Neural cell (in vitro differentiated cells): ENCODE measurements at regions not wholly inside any gene's neighbourhood (a gene's known extent, or its start where the extent isn't known, plus 50 kb on each side); places are given as distances from the start of the nearest gene placed in this dataset.

Experiments
- H2AFZ ChIP-seq: fragments of 200-600, 300-800 bp; sonication (generic), shearing (Covaris generic); 2 replicates; pipeline ENCODE4 v1.6.0; 2014; ENCODE audit warnings: low read depth, mild to moderate bottlenecking, antibody characterized with exemption, low read length, moderate library complexity
- H3F3A ChIP-seq: fragments of 200-600 bp; shearing (Covaris generic); 2 replicates; pipeline ENCODE4 v1.6.1; 2016; ENCODE audit warnings: mild to moderate bottlenecking, moderate library complexity, mixed read lengths, antibody characterized with exemption, low read length; ENCODE audit not compliant: insufficient read depth, poor library complexity, severe bottlenecking
- H3K27ac ChIP-seq: fragments of 200-600, 300-800 bp; sonication (generic), shearing (Covaris generic); 2 replicates; pipeline ENCODE4 v1.5.1; 2014; ENCODE audit warnings: mild to moderate bottlenecking, low read length, moderate library complexity
- H3K27me3 ChIP-seq: fragments of 300-800, 200-600 bp; sonication (generic), shearing (Covaris generic); 2 replicates; pipeline ENCODE4 v1.6.0; 2014; ENCODE audit warnings: mild to moderate bottlenecking, low read depth, low read length, moderate library complexity; ENCODE audit not compliant: insufficient read depth
- H3K36me3 ChIP-seq: fragments of 300-800, 200-600 bp; sonication (generic), shearing (Covaris generic); 2 replicates; pipeline ENCODE4 v1.5.1; 2014; ENCODE audit warnings: mild to moderate bottlenecking, antibody characterized with exemption, low read length, moderate library complexity; ENCODE audit not compliant: insufficient read depth
- H3K4me2 ChIP-seq: fragments of 300-800, 200-600 bp; sonication (generic), shearing (Covaris generic); 2 replicates; pipeline ENCODE4 v1.6.0; 2014; ENCODE audit warnings: mild to moderate bottlenecking, low read length
- H3K4me3 ChIP-seq: fragments of 300-800, 200-600 bp; sonication (generic), shearing (Covaris generic); 2 replicates; pipeline ENCODE4 v1.5.1; 2014; ENCODE audit warnings: mild to moderate bottlenecking, low read length, moderate library complexity
- H3K79me2 ChIP-seq: fragments of 200-600 bp; shearing (Covaris generic); replicated peaks from 2 replicates; pipeline ENCODE4 v1.6.0; 2014; ENCODE audit warnings: mild to moderate bottlenecking, low read length, moderate library complexity; ENCODE audit not compliant: insufficient read depth
- H3K9ac ChIP-seq: fragments of 300-800, 200-600 bp; sonication (generic), shearing (Covaris generic); 2 replicates; pipeline ENCODE4 v1.6.1; 2016; ENCODE audit warnings: mild to moderate bottlenecking, low read length, mixed read lengths
- H3K9me2 ChIP-seq: fragments of 200-600 bp; shearing (Covaris generic); 2 replicates; pipeline ENCODE4 v1.6.1; 2016; ENCODE audit warnings: mild to moderate bottlenecking, low read length, mixed read lengths; ENCODE audit not compliant: insufficient read depth
- H3K9me3 ChIP-seq: fragments of 200-600, 300-800 bp; sonication (generic), shearing (Covaris generic); 2 replicates; pipeline ENCODE4 v1.6.1; 2016; ENCODE audit warnings: mild to moderate bottlenecking, mixed run types, low read length, moderate library complexity, mixed read lengths
- H4K20me1 ChIP-seq: fragments of 200-600 bp; shearing (Covaris generic); 2 replicates; pipeline ENCODE4 v1.6.1; 2016; ENCODE audit warnings: mild to moderate bottlenecking, mixed run types; ENCODE audit not compliant: insufficient read depth
- EP300 ChIP-seq: fragments of 450-650 bp; conservative IDR thresholded peaks from 2 replicates; pipeline ENCODE4 v1.6.1; 2014; ENCODE audit warnings: antibody characterized with exemption, mild to moderate bottlenecking, moderate library complexity; ENCODE audit not compliant: poor library complexity, severe bottlenecking
- EZH2 ChIP-seq: fragments of 200-600, 300-800 bp; shearing (Covaris generic), sonication (generic); IDR thresholded peaks from 2 replicates; pipeline ENCODE4 v1.6.1; 2014; ENCODE audit warnings: antibody characterized with exemption, low read length, borderline replicate concordance, mild to moderate bottlenecking; ENCODE audit not compliant: insufficient read depth, poor library complexity, severe bottlenecking
- MXI1 ChIP-seq: fragments of 450-650 bp; conservative IDR thresholded peaks from 2 replicates; pipeline ENCODE4 v1.6.1; 2014; ENCODE audit warnings: antibody characterized with exemption, mild to moderate bottlenecking; ENCODE audit not compliant: poor library complexity, severe bottlenecking
- POLR2AphosphoS5 ChIP-seq: IDR thresholded peaks from 2 replicates; pipeline ENCODE4 v1.6.1; 2012
- RAD21 ChIP-seq: fragments of 450-650 bp; conservative IDR thresholded peaks from 2 replicates; pipeline ENCODE4 v1.6.1; 2014; ENCODE audit warnings: antibody characterized with exemption, mild to moderate bottlenecking, moderate library complexity
- SMC3 ChIP-seq: fragments of 450-650 bp; conservative IDR thresholded peaks from 2 replicates; pipeline ENCODE4 v1.6.1; 2014; ENCODE audit warnings: antibody characterized with exemption, mild to moderate bottlenecking, moderate library complexity; ENCODE audit not compliant: poor library complexity
- TAF1 ChIP-seq: IDR thresholded peaks from 2 replicates; pipeline ENCODE4 v1.6.1; 2012; ENCODE audit warnings: low read depth
- TF ChIP-seq, protein P1 (sequence below): IDR thresholded peaks from 2 replicates; pipeline ENCODE4 v1.6.1; 2012; ENCODE audit warnings: borderline replicate concordance
- TF ChIP-seq, protein P2 (sequence below): fragments of 450-650 bp; IDR thresholded peaks from 2 replicates; pipeline ENCODE4 v1.5.1; 2014; ENCODE audit warnings: antibody characterized with exemption, mild to moderate bottlenecking, moderate library complexity; ENCODE audit not compliant: poor library complexity, severe bottlenecking

DNA sequence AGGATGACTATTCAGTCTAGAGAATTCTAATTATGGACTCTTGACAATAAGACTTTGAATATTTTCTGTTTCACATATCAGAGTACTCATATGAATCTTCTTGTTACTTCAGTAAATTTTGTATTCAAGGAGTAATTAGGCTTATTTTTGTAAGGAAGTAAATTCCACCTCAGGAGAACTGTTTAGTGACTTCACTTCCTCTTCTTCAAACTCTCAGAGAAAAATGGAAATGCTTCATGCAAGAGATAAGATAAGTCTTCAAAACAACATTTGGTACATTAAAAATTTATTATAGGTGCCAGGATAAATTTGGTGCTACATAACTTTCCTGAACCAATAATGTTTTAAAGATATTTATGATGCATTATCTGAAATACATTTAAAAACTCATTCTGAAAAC lies 1421.9 kb downstream of the PCDH7 start:
- Histone ChIP-seq H3K79me2 (no peaks in the 10 kb centered on the region), H3K9ac (no peak overlapping the region), H2AFZ (no peak overlapping the region), H3K36me3 (no peaks in the 10 kb centered on the region), H3K9me3 (no peaks in the 10 kb centered on the region), H4K20me1 (no peaks in the 10 kb centered on the region), H3K27ac (no peak overlapping the region), H3K4me3 (no peak overlapping the region), H3K27me3 (no peaks in the 10 kb centered on the region), H3K9me2 (no peaks in the 10 kb centered on the region), H3F3A (no peaks in the 10 kb centered on the region), H3K4me2 (no peak overlapping the region)
- TF ChIP-seq MXI1: no peak

DNA sequence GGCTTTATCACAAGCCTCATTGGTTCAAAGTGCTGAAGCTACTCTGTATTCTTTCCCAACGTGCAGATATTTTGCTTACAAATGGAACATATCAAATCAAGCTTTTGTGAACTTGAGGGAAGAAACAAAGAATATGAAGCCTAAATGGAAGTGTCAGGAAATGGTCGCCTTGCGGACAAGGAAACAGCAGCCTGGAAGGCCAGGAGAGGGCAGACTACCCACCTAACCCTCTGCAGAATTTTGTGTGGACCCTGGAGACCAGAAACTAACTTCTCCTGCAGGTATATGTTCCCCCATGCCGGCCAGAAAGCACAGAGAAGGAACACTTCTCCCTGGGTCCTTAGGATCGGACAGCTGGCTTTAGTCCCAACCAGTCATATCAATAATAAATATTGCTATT lies 1425.8 kb downstream of the PCDH7 start:
- H2AFZ ChIP-seq: no peak overlapping the region
- no peak overlapping the region for H3K9ac ChIP-seq
- H3K9me2 ChIP-seq: no peaks in the 10 kb centered on the region
- H3K27ac ChIP-seq: no peak overlapping the region
- H3K4me3 ChIP-seq: no peak overlapping the region
- H4K20me1 ChIP-seq: no peaks in the 10 kb centered on the region
- no peaks in the 10 kb centered on the region for H3K79me2 ChIP-seq
- no peaks in the 10 kb centered on the region for H3F3A ChIP-seq
- H3K9me3 ChIP-seq: no peaks in the 10 kb centered on the region
- TF ChIP-seq EP300 (no peak), POLR2AphosphoS5 (no peak), EZH2 (no peak), SMC3 (no peak), RAD21 (no peak), TAF1 (no peak), MXI1 (no peak)
- TF ChIP-seq, protein P1, sequence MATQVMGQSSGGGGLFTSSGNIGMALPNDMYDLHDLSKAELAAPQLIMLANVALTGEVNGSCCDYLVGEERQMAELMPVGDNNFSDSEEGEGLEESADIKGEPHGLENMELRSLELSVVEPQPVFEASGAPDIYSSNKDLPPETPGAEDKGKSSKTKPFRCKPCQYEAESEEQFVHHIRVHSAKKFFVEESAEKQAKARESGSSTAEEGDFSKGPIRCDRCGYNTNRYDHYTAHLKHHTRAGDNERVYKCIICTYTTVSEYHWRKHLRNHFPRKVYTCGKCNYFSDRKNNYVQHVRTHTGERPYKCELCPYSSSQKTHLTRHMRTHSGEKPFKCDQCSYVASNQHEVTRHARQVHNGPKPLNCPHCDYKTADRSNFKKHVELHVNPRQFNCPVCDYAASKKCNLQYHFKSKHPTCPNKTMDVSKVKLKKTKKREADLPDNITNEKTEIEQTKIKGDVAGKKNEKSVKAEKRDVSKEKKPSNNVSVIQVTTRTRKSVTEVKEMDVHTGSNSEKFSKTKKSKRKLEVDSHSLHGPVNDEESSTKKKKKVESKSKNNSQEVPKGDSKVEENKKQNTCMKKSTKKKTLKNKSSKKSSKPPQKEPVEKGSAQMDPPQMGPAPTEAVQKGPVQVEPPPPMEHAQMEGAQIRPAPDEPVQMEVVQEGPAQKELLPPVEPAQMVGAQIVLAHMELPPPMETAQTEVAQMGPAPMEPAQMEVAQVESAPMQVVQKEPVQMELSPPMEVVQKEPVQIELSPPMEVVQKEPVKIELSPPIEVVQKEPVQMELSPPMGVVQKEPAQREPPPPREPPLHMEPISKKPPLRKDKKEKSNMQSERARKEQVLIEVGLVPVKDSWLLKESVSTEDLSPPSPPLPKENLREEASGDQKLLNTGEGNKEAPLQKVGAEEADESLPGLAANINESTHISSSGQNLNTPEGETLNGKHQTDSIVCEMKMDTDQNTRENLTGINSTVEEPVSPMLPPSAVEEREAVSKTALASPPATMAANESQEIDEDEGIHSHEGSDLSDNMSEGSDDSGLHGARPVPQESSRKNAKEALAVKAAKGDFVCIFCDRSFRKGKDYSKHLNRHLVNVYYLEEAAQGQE: no peak
- TF ChIP-seq, protein P2, sequence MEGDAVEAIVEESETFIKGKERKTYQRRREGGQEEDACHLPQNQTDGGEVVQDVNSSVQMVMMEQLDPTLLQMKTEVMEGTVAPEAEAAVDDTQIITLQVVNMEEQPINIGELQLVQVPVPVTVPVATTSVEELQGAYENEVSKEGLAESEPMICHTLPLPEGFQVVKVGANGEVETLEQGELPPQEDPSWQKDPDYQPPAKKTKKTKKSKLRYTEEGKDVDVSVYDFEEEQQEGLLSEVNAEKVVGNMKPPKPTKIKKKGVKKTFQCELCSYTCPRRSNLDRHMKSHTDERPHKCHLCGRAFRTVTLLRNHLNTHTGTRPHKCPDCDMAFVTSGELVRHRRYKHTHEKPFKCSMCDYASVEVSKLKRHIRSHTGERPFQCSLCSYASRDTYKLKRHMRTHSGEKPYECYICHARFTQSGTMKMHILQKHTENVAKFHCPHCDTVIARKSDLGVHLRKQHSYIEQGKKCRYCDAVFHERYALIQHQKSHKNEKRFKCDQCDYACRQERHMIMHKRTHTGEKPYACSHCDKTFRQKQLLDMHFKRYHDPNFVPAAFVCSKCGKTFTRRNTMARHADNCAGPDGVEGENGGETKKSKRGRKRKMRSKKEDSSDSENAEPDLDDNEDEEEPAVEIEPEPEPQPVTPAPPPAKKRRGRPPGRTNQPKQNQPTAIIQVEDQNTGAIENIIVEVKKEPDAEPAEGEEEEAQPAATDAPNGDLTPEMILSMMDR: no peak
- no peaks in the 10 kb centered on the region for H3K36me3 ChIP-seq
- no peak overlapping the region for H3K4me2 ChIP-seq
- H3K27me3 ChIP-seq: no peaks in the 10 kb centered on the region

DNA sequence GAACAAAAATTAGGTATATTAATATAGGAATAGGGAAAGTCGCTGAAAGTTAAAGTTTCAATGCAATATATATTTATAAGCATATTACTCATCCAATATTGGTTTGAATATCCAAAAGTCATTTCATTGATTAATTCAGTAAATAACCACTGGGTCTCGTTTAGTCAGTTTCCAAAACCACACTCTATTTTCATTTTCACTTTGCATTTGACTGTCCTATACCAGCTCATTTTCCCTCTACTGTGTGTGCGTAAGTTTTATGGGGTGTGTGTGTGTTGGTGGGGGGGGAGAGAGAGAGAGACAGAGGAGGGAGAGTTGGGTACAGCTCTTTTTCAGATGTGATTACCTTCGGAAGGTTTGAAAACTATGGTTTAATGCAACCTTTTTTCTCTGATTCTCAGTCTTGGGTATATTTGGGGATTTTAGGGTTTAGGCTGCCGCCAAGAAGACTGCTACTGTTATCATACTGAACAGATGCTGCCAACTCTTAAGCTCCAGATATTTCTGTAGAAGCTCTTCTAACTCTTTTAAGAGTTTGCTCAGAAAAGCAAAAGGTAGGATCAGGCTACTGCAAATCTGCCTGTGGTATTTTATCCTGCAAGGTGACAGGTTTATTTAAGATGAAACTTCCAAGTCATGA lies 1427.4 kb downstream of the PCDH7 start:
- Histone ChIP-seq H3K4me2 (no peak overlapping the region), H3K27me3 (no peaks in the 10 kb centered on the region), H3K9me2 (no peaks in the 10 kb centered on the region), H3K9ac (no peak overlapping the region), H3K9me3 (no peaks in the 10 kb centered on the region), H3K36me3 (no peaks in the 10 kb centered on the region), H3F3A (no peaks in the 10 kb centered on the region), H3K79me2 (no peaks in the 10 kb centered on the region), H3K27ac (no peak overlapping the region), H4K20me1 (no peaks in the 10 kb centered on the region), H2AFZ (no peak overlapping the region), H3K4me3 (no peak overlapping the region)
- TF ChIP-seq TAF1 (no peak), EP300 (no peak), RAD21 (no peak), EZH2 (no peak), POLR2AphosphoS5 (no peak), SMC3 (no peak), MXI1 (no peak)
- TF ChIP-seq, protein P1: no peak
- TF ChIP-seq, protein P2: no peak
